Stomach (tissue), 8 donors: ENCODE measurements at regions not wholly inside any gene's neighbourhood (a gene's known extent, or its start where the extent isn't known, plus 50 kb on each side); places are given as distances from the start of the nearest gene placed in this dataset.

Experiments
- DNase-seq, 2 donors: peaks; one replicate each; pipeline versions ENCODE4 v3.0.0 to v3.0.0-alpha.2; 2013 to 2019
- H3K27ac ChIP-seq, 5 donors: fragments of 200-600 bp in 4 of 5; sonication (generic) in 4 of 5; one replicate each; pipeline ENCODE4 v1.5.1; 2013 to 2019; ENCODE audit warnings: mild to moderate bottlenecking in 1 of 5, moderate library complexity in 1 of 5
- H3K27me3 ChIP-seq, 3 donors: fragments of 200-600 bp; sonication (generic); one replicate each; pipeline ENCODE4 v1.5.1; 2017 to 2019; ENCODE audit warnings: mixed run types in 1 of 3
- H3K36me3 ChIP-seq, 4 donors: fragments of 200-600 bp; sonication (generic); 1 replicate in 3 of 4; 2 replicates in 1 of 4; pipeline ENCODE4 v1.5.1; 2016 to 2019
- H3K4me1 ChIP-seq, 4 donors: fragments of 200-600 bp; sonication (generic); one replicate each; pipeline ENCODE4 v1.5.1; 2016 to 2019
- H3K4me3 ChIP-seq, 4 donors: fragments of 200-600 bp; sonication (generic) in 3 of 4; one replicate each; pipeline ENCODE4 v1.5.1; 2016 to 2019; ENCODE audit warnings: mild to moderate bottlenecking in 1 of 4
- H3K9me3 ChIP-seq, 4 donors: fragments of 200-600 bp; sonication (generic); one replicate each; pipeline ENCODE4 v1.5.1; 2016 to 2019
- EP300 ChIP-seq: sonication (generic); formaldehyde crosslinking; IDR thresholded peaks from one replicate; pipeline ENCODE4 v1.6.1; 2017; ENCODE audit warnings: antibody characterized with exemption
- POLR2A ChIP-seq, 4 donors: fragments of 450-650 bp; IDR thresholded peaks; one replicate each; pipeline ENCODE4 v1.6.1; 2016; ENCODE audit warnings: antibody characterized with exemption in 4 of 4, control low read depth in 2 of 4, mild to moderate bottlenecking in 1 of 4, moderate library complexity in 1 of 4
- POLR2AphosphoS5 ChIP-seq, 3 donors: sonication (generic); formaldehyde crosslinking; IDR thresholded peaks; one replicate each; pipeline ENCODE4 v1.6.1; 2016; ENCODE audit warnings: antibody characterized with exemption in 3 of 3
- WGBS, 5 donors: extraction: QIAGEN DNeasy Blood & Tissue Kit in 3 of 5; methylation state at CpG; one replicate each; pipeline versions ENCODE4 v1.1.5 to v1.1.7; 2013 to 2018; 5-methylcytosine and 5-hydroxymethylcytosine counted together
- intact Hi-C: fragments of 100-400 bp; cut with DNase I; formaldehyde crosslinking; loops from one replicate; pipeline ENCODE4 v1.15.1; 2023; ENCODE audit warnings: low total_unique reads
- TF ChIP-seq, protein P1 (sequence below), 7 experiments: fragments of 450-650 bp in 4 of 7; fragments of 200-600 bp in 3 of 7; sonication (generic) in 3 of 7; IDR thresholded peaks; one replicate each; pipeline ENCODE4 v1.5.1; 2016 to 2019; ENCODE audit warnings: antibody characterized with exemption in 7 of 7, control low read depth in 2 of 7, mild to moderate bottlenecking in 1 of 7
- donor health status: healthy with polysubstance abuse.
- donor health status: Bipolar disorder and iron deficiency.
- donor health status: healthy.

DNA sequence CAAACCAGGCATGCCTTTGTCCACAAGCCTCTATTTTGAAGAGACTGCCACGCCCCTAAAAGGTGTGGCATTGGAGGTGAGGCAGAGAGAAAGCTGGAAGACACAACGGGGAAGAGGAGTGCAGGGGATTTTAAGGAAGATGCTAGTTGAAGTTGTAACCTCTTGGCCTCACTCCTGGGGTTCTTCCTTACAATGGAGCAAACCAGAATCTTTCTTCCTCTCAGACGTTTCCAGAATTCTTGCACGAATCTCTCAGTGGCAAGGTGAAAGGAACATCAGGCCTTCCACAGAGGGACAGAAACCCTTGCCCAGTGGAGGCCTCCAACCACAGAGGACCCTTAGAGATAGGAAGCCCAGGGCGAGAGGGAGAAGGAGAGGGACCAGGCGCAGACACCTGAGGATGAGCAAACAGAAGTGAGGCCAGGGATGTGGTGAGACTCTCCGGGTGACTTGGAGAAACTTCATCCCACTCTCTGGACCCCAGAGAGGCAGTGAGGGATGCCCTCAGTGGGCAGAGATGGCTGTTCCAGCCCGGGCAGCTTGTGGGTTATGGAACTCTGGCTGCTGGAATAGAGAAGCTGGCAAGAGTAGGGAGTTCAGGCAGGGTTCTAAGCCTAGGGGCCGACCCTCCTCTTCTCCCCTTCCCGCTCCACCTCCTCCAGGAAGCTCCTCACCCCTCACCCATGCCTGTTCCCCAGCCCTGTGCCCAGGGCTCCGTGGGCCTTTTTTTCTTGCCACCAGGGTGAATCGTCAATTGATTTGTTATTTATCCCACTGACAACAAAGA lies 136.8 kb upstream of the RUNX3 start:
- DNase-seq = no peak
- intact Hi-C loops = no loop called here

DNA sequence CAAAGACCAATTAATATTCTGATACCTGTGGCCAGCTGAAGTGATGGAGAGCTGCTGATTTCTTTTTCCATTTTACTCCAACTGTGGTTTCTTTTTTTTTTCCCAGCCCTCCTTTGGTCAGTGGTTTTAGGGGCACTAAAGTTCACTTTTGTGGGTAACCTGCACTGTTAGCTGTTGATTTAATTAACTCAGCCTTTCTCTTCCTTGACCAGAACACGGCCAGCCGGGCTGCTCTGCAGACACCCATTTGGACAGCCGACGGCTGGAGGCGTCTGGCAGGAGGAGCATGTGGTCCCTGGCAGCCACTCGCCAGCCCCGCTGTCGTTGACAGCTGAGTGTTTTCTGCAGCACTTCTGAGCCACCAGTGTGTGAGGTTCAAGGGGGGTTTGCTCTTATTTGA lies 136.2 kb upstream of the RUNX3 start:
- Histone ChIP-seq H3K9me3 (no peaks in the 10 kb centered on the region), H3K27ac (no peak overlapping the region), H3K36me3 (no peaks in the 10 kb centered on the region), H3K4me1 (peaks cover 0 to 14% (median 6%) of the 10 kb centered on the region in 4 donors), H3K27me3 (no peaks in the 10 kb centered on the region), H3K4me3 (no peak overlapping the region)
- TF ChIP-seq POLR2A (IDR thresholded peaks at IDR 0.05) (no peak), POLR2AphosphoS5 (IDR thresholded peaks at IDR 0.05) (no peak), EP300 (no peak)
- TF ChIP-seq, protein P1, sequence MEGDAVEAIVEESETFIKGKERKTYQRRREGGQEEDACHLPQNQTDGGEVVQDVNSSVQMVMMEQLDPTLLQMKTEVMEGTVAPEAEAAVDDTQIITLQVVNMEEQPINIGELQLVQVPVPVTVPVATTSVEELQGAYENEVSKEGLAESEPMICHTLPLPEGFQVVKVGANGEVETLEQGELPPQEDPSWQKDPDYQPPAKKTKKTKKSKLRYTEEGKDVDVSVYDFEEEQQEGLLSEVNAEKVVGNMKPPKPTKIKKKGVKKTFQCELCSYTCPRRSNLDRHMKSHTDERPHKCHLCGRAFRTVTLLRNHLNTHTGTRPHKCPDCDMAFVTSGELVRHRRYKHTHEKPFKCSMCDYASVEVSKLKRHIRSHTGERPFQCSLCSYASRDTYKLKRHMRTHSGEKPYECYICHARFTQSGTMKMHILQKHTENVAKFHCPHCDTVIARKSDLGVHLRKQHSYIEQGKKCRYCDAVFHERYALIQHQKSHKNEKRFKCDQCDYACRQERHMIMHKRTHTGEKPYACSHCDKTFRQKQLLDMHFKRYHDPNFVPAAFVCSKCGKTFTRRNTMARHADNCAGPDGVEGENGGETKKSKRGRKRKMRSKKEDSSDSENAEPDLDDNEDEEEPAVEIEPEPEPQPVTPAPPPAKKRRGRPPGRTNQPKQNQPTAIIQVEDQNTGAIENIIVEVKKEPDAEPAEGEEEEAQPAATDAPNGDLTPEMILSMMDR (IDR thresholded peaks at IDR 0.05) = no peak
- WGBS, 5 donors = 8 to 25% (median 11%) methylated on average over 8 of the region's 8 CpGs
- DNase-seq = peak in 1 of 2 donors; percentile 34
- intact Hi-C loops = no loop called here

More for the DNA sequence above, 136.8 kb upstream of the RUNX3 start:
- no peaks in the 10 kb centered on the region for H3K36me3 ChIP-seq
- WGBS, 5 donors = 57 to 65% (median 62%) methylated on average over 12 of the region's 12 CpGs
- no peak overlapping the region for H3K27ac ChIP-seq
- TF ChIP-seq, protein P1 (IDR thresholded peaks at IDR 0.05) = no peak
- no peak for TF ChIP-seq POLR2AphosphoS5 (IDR thresholded peaks at IDR 0.05)
- H3K9me3 ChIP-seq = no peaks in the 10 kb centered on the region
- H3K4me3 ChIP-seq = no peak overlapping the region
- no peaks in the 10 kb centered on the region for H3K27me3 ChIP-seq
- peaks cover 0 to 14% (median 6%) of the 10 kb centered on the region in 4 donors for H3K4me1 ChIP-seq

DNA sequence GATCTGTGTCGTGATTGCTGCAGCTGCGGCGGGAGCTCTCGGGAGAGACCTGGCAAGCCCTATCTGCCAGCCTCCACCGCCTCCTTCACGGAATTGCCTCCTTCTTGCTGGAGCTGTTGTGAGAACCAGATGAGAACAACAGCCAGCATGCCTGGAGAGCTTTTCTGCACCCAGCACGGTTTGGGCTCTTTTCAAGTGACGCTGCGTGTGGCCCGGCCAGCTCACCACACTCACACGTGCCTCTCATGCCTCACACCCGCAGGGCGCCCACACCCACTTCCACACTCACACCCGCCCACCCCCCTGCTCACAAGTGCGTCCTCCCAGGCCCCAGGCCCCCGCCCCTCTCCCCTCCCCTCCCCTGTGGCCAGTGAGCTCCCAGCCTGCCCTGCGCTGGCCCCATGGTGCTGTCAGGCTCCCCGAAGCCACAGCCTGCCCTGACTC lies 135.7 kb upstream of the RUNX3 start:
- 26 to 43% (median 36%) methylated on average over 16 to 18 of the region's 18 CpGs for WGBS, 5 donors
- no peak overlapping the region for H3K4me3 ChIP-seq
- H3K9me3 ChIP-seq = no peaks in the 10 kb centered on the region
- no peaks in the 10 kb centered on the region for H3K36me3 ChIP-seq
- H3K27me3 ChIP-seq = no peaks in the 10 kb centered on the region
- H3K27ac ChIP-seq = no peak overlapping the region
- H3K4me1 ChIP-seq = peaks cover 0 to 14% (median 6%) of the 10 kb centered on the region in 4 donors
- DNase-seq = peak in 1 of 2 donors; percentile 38
- TF ChIP-seq POLR2A (IDR thresholded peaks at IDR 0.05) = no peak
- TF ChIP-seq EP300 = no peak
- TF ChIP-seq POLR2AphosphoS5 (IDR thresholded peaks at IDR 0.05) = no peak
- TF ChIP-seq, protein P1 (IDR thresholded peaks at IDR 0.05) = no peak
- intact Hi-C loops = no loop called here

DNA sequence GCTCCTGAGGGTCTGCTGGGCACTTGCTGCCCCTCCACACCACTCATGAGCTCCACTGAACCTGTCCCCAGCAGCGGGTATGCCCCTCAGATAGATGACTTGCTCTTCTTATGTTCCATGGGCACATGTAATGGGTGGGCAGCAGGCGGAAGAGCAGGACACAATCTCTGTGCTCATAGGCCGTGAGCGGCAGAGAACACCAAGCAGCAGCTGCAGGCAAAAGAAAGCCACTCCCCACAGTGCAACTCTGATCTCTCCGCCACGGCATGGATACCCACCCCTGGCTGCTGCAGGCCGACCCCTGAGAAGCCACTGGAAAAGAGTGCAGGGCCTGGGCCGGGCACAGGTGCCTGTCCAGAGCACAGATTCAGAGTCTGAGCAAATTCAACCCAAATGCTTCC lies 135.2 kb upstream of the RUNX3 start:
- H3K4me3 ChIP-seq = no peak overlapping the region
- 71 to 84% (median 74%) methylated on average over 7 to 8 of the region's 8 CpGs for WGBS, 5 donors
- no peaks in the 10 kb centered on the region for H3K9me3 ChIP-seq
- DNase-seq = no peak
- intact Hi-C loops = no loop called here
- no peaks in the 10 kb centered on the region for H3K27me3 ChIP-seq
- TF ChIP-seq POLR2A (IDR thresholded peaks at IDR 0.05) (no peak), POLR2AphosphoS5 (IDR thresholded peaks at IDR 0.05) (no peak), EP300 (no peak)
- TF ChIP-seq, protein P1 (IDR thresholded peaks at IDR 0.05) = no peak
- no peaks in the 10 kb centered on the region for H3K36me3 ChIP-seq
- peaks cover 0 to 14% (median 6%) of the 10 kb centered on the region in 4 donors for H3K4me1 ChIP-seq
- H3K27ac ChIP-seq = no peak overlapping the region
